ENCODE measurements at regions not wholly inside any gene's neighbourhood (a gene's known extent, or its start where the extent isn't known, plus 50 kb on each side); places are given as distances from the start of the nearest gene placed in this dataset.
A peak's percentile ranks its signal among the peaks of the same experiment; 100 is the strongest.
"Not testable (repeated sequence)": the region's sequence is repeated elsewhere in the genome, so short reads cannot be mapped to it uniquely, and the experiment has no call there.

GRCh38 chr4:84362896-84363655 lies 136.0 kb downstream of the NKX6-1 start:
- in situ Hi-C loops (cut with MboI; ENCODE audit: low sequenced_read_pairs) = no loop called here
- Histone ChIP-seq H3K4me3 (no peak overlapping the region), H3K36me3 (replicated peaks) (no peaks in the 10 kb centered on the region)

GRCh38 chr4:84342161-84342560 lies 156.9 kb downstream of the NKX6-1 start:
- in situ Hi-C loops (cut with MboI; ENCODE audit: low sequenced_read_pairs) = no loop called here
- Histone ChIP-seq H3K4me1 (peaks cover 11% of the 10 kb centered on the region), H3K9me3 (peaks cover 5% of the 10 kb centered on the region), H3K4me3 (no peak overlapping the region), H3K36me3 (replicated peaks) (no peaks in the 10 kb centered on the region), H3K27me3 (ENCODE audit: low read depth) (no peaks in the 10 kb centered on the region)
- no peak for DNase-seq (ENCODE audit: low spot score in 2 of 2)

More at GRCh38 chr4:84362896-84363655, 136.0 kb downstream of the NKX6-1 start:
- DNase-seq (ENCODE audit: low spot score in 2 of 2) = no peak
- H3K27me3 ChIP-seq (ENCODE audit: low read depth) = no peaks in the 10 kb centered on the region
- H3K9me3 ChIP-seq = no peaks in the 10 kb centered on the region; the same call in 1 of the 2 replicates
- peaks cover 31% of the 10 kb centered on the region for H3K4me1 ChIP-seq

GRCh38 chr4:84341559-84341958 lies 157.5 kb downstream of the NKX6-1 start:
- in situ Hi-C loops (cut with MboI; ENCODE audit: low sequenced_read_pairs) = no loop called here

GRCh38 chr4:84338367-84338766 lies 160.7 kb downstream of the NKX6-1 start:
- Histone ChIP-seq H3K9me3 (peaks cover 15% of the 10 kb centered on the region), H3K4me1 (peaks cover 13% of the 10 kb centered on the region), H3K36me3 (replicated peaks) (no peaks in the 10 kb centered on the region), H3K27me3 (ENCODE audit: low read depth) (no peaks in the 10 kb centered on the region), H3K4me3 (no peak overlapping the region)
- DNase-seq (ENCODE audit: low spot score in 2 of 2) = no peak
- in situ Hi-C loops (cut with MboI; ENCODE audit: low sequenced_read_pairs) = no loop called here

More at GRCh38 chr4:84341559-84341958, 157.5 kb downstream of the NKX6-1 start:
- Histone ChIP-seq H3K4me3 (no peak overlapping the region), H3K36me3 (replicated peaks) (no peaks in the 10 kb centered on the region), H3K4me1 (peaks cover 12% of the 10 kb centered on the region), H3K27me3 (ENCODE audit: low read depth) (no peaks in the 10 kb centered on the region), H3K9me3 (peaks cover 7% of the 10 kb centered on the region)
- no peak for DNase-seq (ENCODE audit: low spot score in 2 of 2)

GRCh38 chr4:84336964-84337705 lies 162.0 kb downstream of the NKX6-1 start:
- in situ Hi-C loops (cut with MboI; ENCODE audit: low sequenced_read_pairs) = no loop called here

GRCh38 chr4:84327526-84327925 lies 171.6 kb downstream of the NKX6-1 start:
- H3K9me3 ChIP-seq = peaks cover 4% of the 10 kb centered on the region; the same call in 1 of the 2 replicates
- no peaks in the 10 kb centered on the region for H3K27me3 ChIP-seq (ENCODE audit: low read depth)
- peaks cover 12% of the 10 kb centered on the region for H3K4me1 ChIP-seq
- H3K36me3 ChIP-seq (replicated peaks) = no peaks in the 10 kb centered on the region
- in situ Hi-C loops (cut with MboI; ENCODE audit: low sequenced_read_pairs) = no loop called here
- no peak for DNase-seq (ENCODE audit: low spot score in 2 of 2)
- H3K4me3 ChIP-seq = no peak overlapping the region

More at GRCh38 chr4:84336964-84337705, 162.0 kb downstream of the NKX6-1 start:
- Histone ChIP-seq H3K27me3 (ENCODE audit: low read depth) (no peaks in the 10 kb centered on the region), H3K9me3 (peaks cover 13% of the 10 kb centered on the region), H3K36me3 (replicated peaks) (no peaks in the 10 kb centered on the region), H3K4me3 (no peak overlapping the region), H3K4me1 (peaks cover 13% of the 10 kb centered on the region)
- peak; percentile 27 to 96 for DNase-seq (ENCODE audit: low spot score in 2 of 2)

GRCh38 chr4:84325625-84326024 lies 173.5 kb downstream of the NKX6-1 start:
- Histone ChIP-seq H3K4me1 (peaks cover 12% of the 10 kb centered on the region), H3K27me3 (ENCODE audit: low read depth) (no peaks in the 10 kb centered on the region), H3K4me3 (no peak overlapping the region), H3K9me3 (no peaks in the 10 kb centered on the region), H3K36me3 (replicated peaks) (no peaks in the 10 kb centered on the region)
- no peak for DNase-seq (ENCODE audit: low spot score in 2 of 2)
- in situ Hi-C loops (cut with MboI; ENCODE audit: low sequenced_read_pairs) = no loop called here

GRCh38 chr4:84324303-84325245 lies 174.5 kb downstream of the NKX6-1 start:
- Histone ChIP-seq H3K36me3 (replicated peaks) (no peaks in the 10 kb centered on the region), H3K9me3 (no peaks in the 10 kb centered on the region), H3K27me3 (ENCODE audit: low read depth) (no peaks in the 10 kb centered on the region), H3K4me3 (no peak overlapping the region), H3K4me1 (peaks cover 12% of the 10 kb centered on the region)
- in situ Hi-C loops (cut with MboI; ENCODE audit: low sequenced_read_pairs) = no loop called here
- peak in 1 of 2 experiments; percentile 13 for DNase-seq (ENCODE audit: low spot score in 2 of 2)

- in situ Hi-C loops (cut with MboI; ENCODE audit: low sequenced_read_pairs) = no loop called here
- H3K9me3 ChIP-seq = no peaks in the 10 kb centered on the region
- peaks cover 3% of the 10 kb centered on the region for H3K4me1 ChIP-seq
- H3K36me3 ChIP-seq (replicated peaks) = no peaks in the 10 kb centered on the region
- no peak for DNase-seq (ENCODE audit: low spot score in 2 of 2)
- no peak overlapping the region for H3K4me3 ChIP-seq
- H3K27me3 ChIP-seq (ENCODE audit: low read depth) = no peaks in the 10 kb centered on the region
Observed at GRCh38 chr4:84319124-84319523, 180.0 kb downstream of the NKX6-1 start.

- H3K27me3 ChIP-seq (ENCODE audit: low read depth) = no peaks in the 10 kb centered on the region
- no peak overlapping the region for H3K4me3 ChIP-seq
- H3K4me1 ChIP-seq = no peaks in the 10 kb centered on the region
- no peaks in the 10 kb centered on the region for H3K36me3 ChIP-seq (replicated peaks)
- no peak for DNase-seq (ENCODE audit: low spot score in 2 of 2)
- H3K9me3 ChIP-seq = no peaks in the 10 kb centered on the region
- in situ Hi-C loops (cut with MboI; ENCODE audit: low sequenced_read_pairs) = no loop called here
Observed at GRCh38 chr4:84317513-84317912, 181.6 kb downstream of the NKX6-1 start.

GRCh38 chr4:84312426-84313012 lies 186.6 kb downstream of the NKX6-1 start:
- Histone ChIP-seq H3K27me3 (ENCODE audit: low read depth) (no peaks in the 10 kb centered on the region), H3K4me1 (no peaks in the 10 kb centered on the region), H3K36me3 (replicated peaks) (no peaks in the 10 kb centered on the region), H3K9me3 (no peaks in the 10 kb centered on the region), H3K4me3 (no peak overlapping the region)
- no peak for DNase-seq (ENCODE audit: low spot score in 2 of 2)
- in situ Hi-C loops (cut with MboI; ENCODE audit: low sequenced_read_pairs) = no loop called here

GRCh38 chr4:84309191-84309590 lies 189.9 kb downstream of the NKX6-1 start:
- H3K4me3 ChIP-seq = no peak overlapping the region
- H3K36me3 ChIP-seq (replicated peaks) = no peaks in the 10 kb centered on the region
- H3K9me3 ChIP-seq = no peaks in the 10 kb centered on the region
- H3K27me3 ChIP-seq (ENCODE audit: low read depth) = no peaks in the 10 kb centered on the region
- in situ Hi-C loops (cut with MboI; ENCODE audit: low sequenced_read_pairs) = no loop called here
- no peaks in the 10 kb centered on the region for H3K4me1 ChIP-seq
- no peak for DNase-seq (ENCODE audit: low spot score in 2 of 2)

GRCh38 chr4:84298719-84299254 lies 200.3 kb downstream of the NKX6-1 start:
- H3K4me1 ChIP-seq; in situ Hi-C loops (cut with MboI; ENCODE audit: low sequenced_read_pairs); DNase-seq (ENCODE audit: low spot score in 2 of 2); H3K36me3 ChIP-seq (replicated peaks); H3K27me3 ChIP-seq (ENCODE audit: low read depth); H3K4me3 ChIP-seq; H3K9me3 ChIP-seq: not testable (repeated sequence)
